HEK293 (cell line): ENCODE measurements at regions not wholly inside any gene's neighbourhood (a gene's known extent, or its start where the extent isn't known, plus 50 kb on each side); places are given as distances from the start of the nearest gene placed in this dataset.

Source experiments
- CTCF ChIA-PET: fragments of 350-600 bp; formaldehyde crosslinking; extraction: SDS; loops from one replicate; lab custom pipeline; 2021; ENCODE audit warnings: antibody characterized with exemption; lab: Yijun Ruan, JAX
- POLR2A ChIA-PET: fragments of 300-600 bp; formaldehyde crosslinking; extraction: SDS; loops from one replicate; lab custom pipeline; 2020; ENCODE audit warnings: antibody characterized with exemption, inconsistent platforms; lab: Yijun Ruan, JAX
- H3K27ac ChIP-seq: fragments of 200-500 bp; sonication (Bioruptor generic); 2 replicates; pipeline ENCODE4 v1.5.1; 2014; ENCODE audit warnings: low read depth, low read length, control low read depth, inconsistent platforms; ENCODE audit errors: extremely low read depth
- H3K36me3 ChIP-seq, 2 experiments: fragments of 200-500 bp in 1 of 2; sonication (Bioruptor generic) in 1 of 2; 1 replicate in 1 of 2; 2 replicates in 1 of 2; pipeline ENCODE4 v1.5.1; 2014 to 2017; ENCODE audit warnings: inconsistent platforms in 2 of 2, low read length in 2 of 2; ENCODE audit not compliant: control insufficient read depth in 2 of 2, insufficient read depth in 1 of 2
- H3K4me1 ChIP-seq: fragments of 200-500 bp; sonication (Bioruptor generic); 2 replicates; pipeline ENCODE4 v1.5.1; 2014; ENCODE audit warnings: mild to moderate bottlenecking, low read length, inconsistent platforms; ENCODE audit not compliant: control insufficient read depth, insufficient read depth
- H3K4me3 ChIP-seq: 2 replicates; pipeline ENCODE4 v1.5.1; 2011; ENCODE audit warnings: low read depth, mild to moderate bottlenecking, control low read depth, low read length, moderate library complexity
- H3K9me3 ChIP-seq: fragments of 200-500 bp; sonication (Bioruptor generic); 2 replicates; pipeline ENCODE4 v1.5.1; 2014; ENCODE audit warnings: low read depth, low read length, inconsistent platforms; ENCODE audit not compliant: control insufficient read depth, insufficient read depth
- FEZF1 ChIP-seq: fragments of 450-650 bp; formaldehyde crosslinking; IDR thresholded peaks from 2 replicates; pipeline ENCODE4 v1.5.1; 2016; ENCODE audit warnings: missing biosample characterization, missing genetic modification characterization
- ZBTB1 ChIP-seq: fragments of 450-650 bp; formaldehyde crosslinking; IDR thresholded peaks from 2 replicates; pipeline ENCODE4 v1.5.1; 2016; ENCODE audit warnings: missing biosample characterization, missing genetic modification characterization
- ZBTB17 ChIP-seq: fragments of 450-650 bp; formaldehyde crosslinking; IDR thresholded peaks from 2 replicates; pipeline ENCODE4 v1.5.1; 2016; ENCODE audit warnings: missing biosample characterization, missing genetic modification characterization
- ZBTB20 ChIP-seq: fragments of 450-650 bp; formaldehyde crosslinking; IDR thresholded peaks from 2 replicates; pipeline ENCODE4 v1.5.1; 2016; ENCODE audit warnings: missing biosample characterization, missing genetic modification characterization
- ZNF24 ChIP-seq: fragments of 450-650 bp; formaldehyde crosslinking; IDR thresholded peaks from 2 replicates; pipeline ENCODE4 v1.5.1; 2016; ENCODE audit warnings: missing biosample characterization, missing genetic modification characterization
- ZNF354C ChIP-seq: fragments of 450-650 bp; formaldehyde crosslinking; IDR thresholded peaks from 2 replicates; pipeline ENCODE4 v1.5.1; 2016; ENCODE audit warnings: missing biosample characterization, missing genetic modification characterization, low read depth, borderline replicate concordance
- ZNF391 ChIP-seq: fragments of 450-650 bp; formaldehyde crosslinking; IDR thresholded peaks from 2 replicates; pipeline ENCODE4 v1.5.1; 2016; ENCODE audit warnings: low read depth, missing biosample characterization, missing genetic modification characterization, borderline replicate concordance
- ZNF416 ChIP-seq: fragments of 450-650 bp; formaldehyde crosslinking; IDR thresholded peaks from 2 replicates; pipeline ENCODE4 v1.5.1; 2016; ENCODE audit warnings: missing biosample characterization, missing genetic modification characterization
- ZNF560 ChIP-seq: fragments of 450-650 bp; formaldehyde crosslinking; IDR thresholded peaks from 2 replicates; pipeline ENCODE4 v1.5.1; 2017; ENCODE audit warnings: missing biosample characterization, missing genetic modification characterization, borderline replicate concordance
- ZNF561 ChIP-seq: fragments of 450-650 bp; IDR thresholded peaks from 2 replicates; pipeline ENCODE4 v1.5.1; 2018; ENCODE audit warnings: missing biosample characterization, missing genetic modification characterization, borderline replicate concordance
- ZNF571 ChIP-seq: fragments of 450-650 bp; formaldehyde crosslinking; IDR thresholded peaks from 2 replicates; pipeline ENCODE4 v1.5.0; 2017; ENCODE audit warnings: missing biosample characterization, missing genetic modification characterization
- ZNF629 ChIP-seq: fragments of 450-650 bp; formaldehyde crosslinking; IDR thresholded peaks from 2 replicates; pipeline ENCODE4 v1.5.1; 2017; ENCODE audit warnings: missing biosample characterization, missing genetic modification characterization
- ZNF660 ChIP-seq: fragments of 450-650 bp; IDR thresholded peaks from 2 replicates; pipeline ENCODE4 v1.5.1; 2018; ENCODE audit warnings: missing biosample characterization, mild to moderate bottlenecking, missing genetic modification characterization
- ZSCAN30 ChIP-seq: fragments of 450-650 bp; IDR thresholded peaks from 2 replicates; pipeline ENCODE4 v1.5.1; 2018; ENCODE audit warnings: missing biosample characterization, mild to moderate bottlenecking, missing genetic modification characterization, moderate library complexity
- TF ChIP-seq, protein P1 (sequence below): fragments of 450-650 bp; formaldehyde crosslinking; IDR thresholded peaks from 2 replicates; pipeline ENCODE4 v1.5.1; 2016; ENCODE audit warnings: missing biosample characterization, missing genetic modification characterization, borderline replicate concordance
- TF ChIP-seq, protein P2 (sequence below): fragments of 450-650 bp; formaldehyde crosslinking; IDR thresholded peaks from 2 replicates; pipeline ENCODE4 v1.5.1; 2016; ENCODE audit warnings: missing biosample characterization, missing genetic modification characterization
- TF ChIP-seq, protein P3 (sequence below): fragments of 450-650 bp; formaldehyde crosslinking; IDR thresholded peaks from 2 replicates; pipeline ENCODE4 v1.5.1; 2017; ENCODE audit warnings: missing biosample characterization, missing genetic modification characterization
- TF ChIP-seq, protein P4 (sequence below): fragments of 450-650 bp; formaldehyde crosslinking; conservative IDR thresholded peaks from 2 replicates; pipeline ENCODE4 v1.5.1; 2016; ENCODE audit warnings: low read depth, missing biosample characterization, missing genetic modification characterization
- TF ChIP-seq, protein P5 (sequence below): fragments of 450-650 bp; formaldehyde crosslinking; IDR thresholded peaks from 2 replicates; pipeline ENCODE4 v1.5.1; 2016; ENCODE audit warnings: missing biosample characterization, missing genetic modification characterization

DNA sequence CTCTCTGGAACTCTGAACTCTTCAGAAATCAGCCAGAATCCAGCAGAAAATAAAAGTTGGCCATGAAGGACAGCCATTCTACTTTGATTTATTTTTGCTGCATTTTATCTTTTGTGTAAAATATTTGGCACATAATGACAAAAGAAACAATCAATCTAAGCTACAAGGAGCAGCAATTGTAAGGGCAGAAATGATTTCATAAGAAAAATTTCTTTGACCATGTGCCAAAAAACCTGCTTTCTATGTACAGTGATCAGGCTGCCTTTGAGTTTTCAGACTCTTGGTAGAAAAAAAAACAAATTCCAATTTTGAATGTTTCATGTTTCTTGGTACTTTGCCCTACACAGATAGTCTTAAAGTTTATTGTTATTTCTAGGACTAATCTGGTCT, 69.8 kb upstream of the SLC1A3 start:
- CTCF ChIA-PET, result no interaction called here
- H3K27ac ChIP-seq, result no peak overlapping the region
- H3K4me1 ChIP-seq, result no peaks in the 10 kb centered on the region
- TF ChIP-seq ZBTB17 (tag by site-specific recombination) (no peak), ZBTB20 (tag by site-specific recombination) (no peak), ZNF24 (tag by site-specific recombination) (no peak), ZNF561 (no peak), ZNF560 (tag by site-specific recombination) (no peak), ZNF354C (tag by site-specific recombination) (no peak), ZNF660 (no peak), ZNF391 (tag by site-specific recombination) (no peak), ZSCAN30 (tag by site-specific recombination) (no peak), ZNF571 (no peak), ZNF629 (tag by site-specific recombination) (no peak), ZNF416 (tag by site-specific recombination) (no peak), ZBTB1 (tag by site-specific recombination) (no peak), FEZF1 (no peak)
- TF ChIP-seq, protein P1, sequence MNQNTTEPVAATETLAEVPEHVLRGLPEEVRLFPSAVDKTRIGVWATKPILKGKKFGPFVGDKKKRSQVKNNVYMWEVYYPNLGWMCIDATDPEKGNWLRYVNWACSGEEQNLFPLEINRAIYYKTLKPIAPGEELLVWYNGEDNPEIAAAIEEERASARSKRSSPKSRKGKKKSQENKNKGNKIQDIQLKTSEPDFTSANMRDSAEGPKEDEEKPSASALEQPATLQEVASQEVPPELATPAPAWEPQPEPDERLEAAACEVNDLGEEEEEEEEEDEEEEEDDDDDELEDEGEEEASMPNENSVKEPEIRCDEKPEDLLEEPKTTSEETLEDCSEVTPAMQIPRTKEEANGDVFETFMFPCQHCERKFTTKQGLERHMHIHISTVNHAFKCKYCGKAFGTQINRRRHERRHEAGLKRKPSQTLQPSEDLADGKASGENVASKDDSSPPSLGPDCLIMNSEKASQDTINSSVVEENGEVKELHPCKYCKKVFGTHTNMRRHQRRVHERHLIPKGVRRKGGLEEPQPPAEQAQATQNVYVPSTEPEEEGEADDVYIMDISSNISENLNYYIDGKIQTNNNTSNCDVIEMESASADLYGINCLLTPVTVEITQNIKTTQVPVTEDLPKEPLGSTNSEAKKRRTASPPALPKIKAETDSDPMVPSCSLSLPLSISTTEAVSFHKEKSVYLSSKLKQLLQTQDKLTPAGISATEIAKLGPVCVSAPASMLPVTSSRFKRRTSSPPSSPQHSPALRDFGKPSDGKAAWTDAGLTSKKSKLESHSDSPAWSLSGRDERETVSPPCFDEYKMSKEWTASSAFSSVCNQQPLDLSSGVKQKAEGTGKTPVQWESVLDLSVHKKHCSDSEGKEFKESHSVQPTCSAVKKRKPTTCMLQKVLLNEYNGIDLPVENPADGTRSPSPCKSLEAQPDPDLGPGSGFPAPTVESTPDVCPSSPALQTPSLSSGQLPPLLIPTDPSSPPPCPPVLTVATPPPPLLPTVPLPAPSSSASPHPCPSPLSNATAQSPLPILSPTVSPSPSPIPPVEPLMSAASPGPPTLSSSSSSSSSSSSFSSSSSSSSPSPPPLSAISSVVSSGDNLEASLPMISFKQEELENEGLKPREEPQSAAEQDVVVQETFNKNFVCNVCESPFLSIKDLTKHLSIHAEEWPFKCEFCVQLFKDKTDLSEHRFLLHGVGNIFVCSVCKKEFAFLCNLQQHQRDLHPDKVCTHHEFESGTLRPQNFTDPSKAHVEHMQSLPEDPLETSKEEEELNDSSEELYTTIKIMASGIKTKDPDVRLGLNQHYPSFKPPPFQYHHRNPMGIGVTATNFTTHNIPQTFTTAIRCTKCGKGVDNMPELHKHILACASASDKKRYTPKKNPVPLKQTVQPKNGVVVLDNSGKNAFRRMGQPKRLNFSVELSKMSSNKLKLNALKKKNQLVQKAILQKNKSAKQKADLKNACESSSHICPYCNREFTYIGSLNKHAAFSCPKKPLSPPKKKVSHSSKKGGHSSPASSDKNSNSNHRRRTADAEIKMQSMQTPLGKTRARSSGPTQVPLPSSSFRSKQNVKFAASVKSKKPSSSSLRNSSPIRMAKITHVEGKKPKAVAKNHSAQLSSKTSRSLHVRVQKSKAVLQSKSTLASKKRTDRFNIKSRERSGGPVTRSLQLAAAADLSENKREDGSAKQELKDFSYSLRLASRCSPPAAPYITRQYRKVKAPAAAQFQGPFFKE, result no peak
- TF ChIP-seq, protein P2, sequence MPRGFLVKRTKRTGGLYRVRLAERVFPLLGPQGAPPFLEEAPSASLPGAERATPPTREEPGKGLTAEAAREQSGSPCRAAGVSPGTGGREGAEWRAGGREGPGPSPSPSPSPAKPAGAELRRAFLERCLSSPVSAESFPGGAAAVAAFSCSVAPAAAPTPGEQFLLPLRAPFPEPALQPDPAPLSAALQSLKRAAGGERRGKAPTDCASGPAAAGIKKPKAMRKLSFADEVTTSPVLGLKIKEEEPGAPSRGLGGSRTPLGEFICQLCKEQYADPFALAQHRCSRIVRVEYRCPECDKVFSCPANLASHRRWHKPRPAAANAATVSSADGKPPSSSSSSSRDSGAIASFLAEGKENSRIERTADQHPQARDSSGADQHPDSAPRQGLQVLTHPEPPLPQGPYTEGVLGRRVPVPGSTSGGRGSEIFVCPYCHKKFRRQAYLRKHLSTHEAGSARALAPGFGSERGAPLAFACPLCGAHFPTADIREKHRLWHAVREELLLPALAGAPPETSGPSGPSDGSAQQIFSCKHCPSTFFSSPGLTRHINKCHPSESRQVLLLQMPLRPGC (tag by site-specific recombination), result no peak
- TF ChIP-seq, protein P3, sequence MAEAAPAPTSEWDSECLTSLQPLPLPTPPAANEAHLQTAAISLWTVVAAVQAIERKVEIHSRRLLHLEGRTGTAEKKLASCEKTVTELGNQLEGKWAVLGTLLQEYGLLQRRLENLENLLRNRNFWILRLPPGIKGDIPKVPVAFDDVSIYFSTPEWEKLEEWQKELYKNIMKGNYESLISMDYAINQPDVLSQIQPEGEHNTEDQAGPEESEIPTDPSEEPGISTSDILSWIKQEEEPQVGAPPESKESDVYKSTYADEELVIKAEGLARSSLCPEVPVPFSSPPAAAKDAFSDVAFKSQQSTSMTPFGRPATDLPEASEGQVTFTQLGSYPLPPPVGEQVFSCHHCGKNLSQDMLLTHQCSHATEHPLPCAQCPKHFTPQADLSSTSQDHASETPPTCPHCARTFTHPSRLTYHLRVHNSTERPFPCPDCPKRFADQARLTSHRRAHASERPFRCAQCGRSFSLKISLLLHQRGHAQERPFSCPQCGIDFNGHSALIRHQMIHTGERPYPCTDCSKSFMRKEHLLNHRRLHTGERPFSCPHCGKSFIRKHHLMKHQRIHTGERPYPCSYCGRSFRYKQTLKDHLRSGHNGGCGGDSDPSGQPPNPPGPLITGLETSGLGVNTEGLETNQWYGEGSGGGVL (tag by site-specific recombination), result no peak
- TF ChIP-seq, protein P4, sequence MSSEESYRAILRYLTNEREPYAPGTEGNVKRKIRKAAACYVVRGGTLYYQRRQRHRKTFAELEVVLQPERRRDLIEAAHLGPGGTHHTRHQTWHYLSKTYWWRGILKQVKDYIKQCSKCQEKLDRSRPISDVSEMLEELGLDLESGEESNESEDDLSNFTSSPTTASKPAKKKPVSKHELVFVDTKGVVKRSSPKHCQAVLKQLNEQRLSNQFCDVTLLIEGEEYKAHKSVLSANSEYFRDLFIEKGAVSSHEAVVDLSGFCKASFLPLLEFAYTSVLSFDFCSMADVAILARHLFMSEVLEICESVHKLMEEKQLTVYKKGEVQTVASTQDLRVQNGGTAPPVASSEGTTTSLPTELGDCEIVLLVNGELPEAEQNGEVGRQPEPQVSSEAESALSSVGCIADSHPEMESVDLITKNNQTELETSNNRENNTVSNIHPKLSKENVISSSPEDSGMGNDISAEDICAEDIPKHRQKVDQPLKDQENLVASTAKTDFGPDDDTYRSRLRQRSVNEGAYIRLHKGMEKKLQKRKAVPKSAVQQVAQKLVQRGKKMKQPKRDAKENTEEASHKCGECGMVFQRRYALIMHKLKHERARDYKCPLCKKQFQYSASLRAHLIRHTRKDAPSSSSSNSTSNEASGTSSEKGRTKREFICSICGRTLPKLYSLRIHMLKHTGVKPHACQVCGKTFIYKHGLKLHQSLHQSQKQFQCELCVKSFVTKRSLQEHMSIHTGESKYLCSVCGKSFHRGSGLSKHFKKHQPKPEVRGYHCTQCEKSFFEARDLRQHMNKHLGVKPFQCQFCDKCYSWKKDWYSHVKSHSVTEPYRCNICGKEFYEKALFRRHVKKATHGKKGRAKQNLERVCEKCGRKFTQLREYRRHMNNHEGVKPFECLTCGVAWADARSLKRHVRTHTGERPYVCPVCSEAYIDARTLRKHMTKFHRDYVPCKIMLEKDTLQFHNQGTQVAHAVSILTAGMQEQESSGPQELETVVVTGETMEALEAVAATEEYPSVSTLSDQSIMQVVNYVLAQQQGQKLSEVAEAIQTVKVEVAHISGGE (tag by site-specific recombination), result no peak
- TF ChIP-seq, protein P5, sequence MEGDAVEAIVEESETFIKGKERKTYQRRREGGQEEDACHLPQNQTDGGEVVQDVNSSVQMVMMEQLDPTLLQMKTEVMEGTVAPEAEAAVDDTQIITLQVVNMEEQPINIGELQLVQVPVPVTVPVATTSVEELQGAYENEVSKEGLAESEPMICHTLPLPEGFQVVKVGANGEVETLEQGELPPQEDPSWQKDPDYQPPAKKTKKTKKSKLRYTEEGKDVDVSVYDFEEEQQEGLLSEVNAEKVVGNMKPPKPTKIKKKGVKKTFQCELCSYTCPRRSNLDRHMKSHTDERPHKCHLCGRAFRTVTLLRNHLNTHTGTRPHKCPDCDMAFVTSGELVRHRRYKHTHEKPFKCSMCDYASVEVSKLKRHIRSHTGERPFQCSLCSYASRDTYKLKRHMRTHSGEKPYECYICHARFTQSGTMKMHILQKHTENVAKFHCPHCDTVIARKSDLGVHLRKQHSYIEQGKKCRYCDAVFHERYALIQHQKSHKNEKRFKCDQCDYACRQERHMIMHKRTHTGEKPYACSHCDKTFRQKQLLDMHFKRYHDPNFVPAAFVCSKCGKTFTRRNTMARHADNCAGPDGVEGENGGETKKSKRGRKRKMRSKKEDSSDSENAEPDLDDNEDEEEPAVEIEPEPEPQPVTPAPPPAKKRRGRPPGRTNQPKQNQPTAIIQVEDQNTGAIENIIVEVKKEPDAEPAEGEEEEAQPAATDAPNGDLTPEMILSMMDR (tag by site-specific recombination), result no peak
- TF ChIP-seq, all 188 proteins: peak for 0
- Histone ChIP-seq H3K4me3 (no peak overlapping the region), H3K9me3 (no peaks in the 10 kb centered on the region), H3K36me3 (no peaks in the 10 kb centered on the region)
- POLR2A ChIA-PET, result no interaction called here
